Trophoblast cell (in vitro differentiated cells and primary cell): ENCODE measurements at regions not wholly inside any gene's neighbourhood (a gene's known extent, or its start where the extent isn't known, plus 50 kb on each side); places are given as distances from the start of the nearest gene placed in this dataset.

Experiments
- DNase-seq, 2 donors: peaks; one replicate each; pipeline ENCODE4 v3.0.0-alpha.2; 2016
- H2AFZ ChIP-seq: 2 replicates; pipeline ENCODE4 v1.6.1; 2013; ENCODE audit warnings: low read length, moderate library complexity, mild to moderate bottlenecking; ENCODE audit not compliant: insufficient read depth, poor library complexity
- H2AK5ac ChIP-seq: 2 replicates; pipeline ENCODE4 v1.6.1; 2013; ENCODE audit warnings: mild to moderate bottlenecking, low read length
- H2BK120ac ChIP-seq: 2 replicates; pipeline ENCODE4 v1.6.1; 2013; ENCODE audit warnings: low read length, mild to moderate bottlenecking, moderate library complexity; ENCODE audit not compliant: insufficient read depth, poor library complexity
- H2BK12ac ChIP-seq: 2 replicates; pipeline ENCODE4 v1.6.1; 2013; ENCODE audit warnings: mild to moderate bottlenecking, low read length, moderate library complexity
- H2BK5ac ChIP-seq: 2 replicates; pipeline ENCODE4 v1.6.1; 2013; ENCODE audit warnings: low read length, low read depth, moderate library complexity, mild to moderate bottlenecking; ENCODE audit not compliant: poor library complexity
- H3K14ac ChIP-seq: 2 replicates; pipeline ENCODE4 v1.6.1; 2013; ENCODE audit warnings: mild to moderate bottlenecking, low read length
- H3K18ac ChIP-seq: 2 replicates; pipeline ENCODE4 v1.6.1; 2013; ENCODE audit warnings: mild to moderate bottlenecking, low read length
- H3K23ac ChIP-seq: 2 replicates; pipeline ENCODE4 v1.6.1; 2013; ENCODE audit warnings: low read length
- H3K27ac ChIP-seq: 2 replicates; pipeline ENCODE4 v1.5.1; 2013; ENCODE audit warnings: low read depth, mild to moderate bottlenecking, inconsistent platforms, low read length, moderate library complexity
- H3K27me3 ChIP-seq: 2 replicates; pipeline ENCODE4 v1.6.1; 2013; ENCODE audit warnings: inconsistent platforms, mild to moderate bottlenecking, low read length, moderate library complexity; ENCODE audit not compliant: insufficient read depth
- H3K36me3 ChIP-seq, 2 experiments: 1 replicate in 1 of 2; 2 replicates in 1 of 2; pipeline ENCODE4 v1.6.1; 2013; ENCODE audit warnings: low read length in 2 of 2, mild to moderate bottlenecking in 2 of 2, moderate library complexity in 1 of 2; ENCODE audit not compliant: insufficient read depth in 2 of 2, control insufficient read depth in 1 of 2
- H3K4ac ChIP-seq: 2 replicates; pipeline ENCODE4 v1.6.1; 2013; ENCODE audit warnings: low read depth, mild to moderate bottlenecking, low read length, moderate library complexity
- H3K4me1 ChIP-seq, 2 experiments: 1 replicate in 1 of 2; 2 replicates in 1 of 2; pipeline ENCODE4 v1.6.1; 2013; ENCODE audit warnings: low read length in 2 of 2, mild to moderate bottlenecking in 2 of 2, moderate library complexity in 1 of 2; ENCODE audit not compliant: insufficient read depth in 2 of 2, control insufficient read depth in 1 of 2
- H3K4me2 ChIP-seq: 2 replicates; pipeline ENCODE4 v1.6.1; 2013; ENCODE audit warnings: inconsistent platforms, mild to moderate bottlenecking, low read length, moderate library complexity
- H3K4me3 ChIP-seq: 2 replicates; pipeline ENCODE4 v1.5.1; 2013; ENCODE audit warnings: mild to moderate bottlenecking, low read depth, low read length, inconsistent platforms
- H3K79me1 ChIP-seq: one replicate; pipeline ENCODE4 v1.6.1; 2013; ENCODE audit warnings: low read length
- H3K79me2 ChIP-seq: 2 replicates; pipeline ENCODE4 v1.6.1; 2013; ENCODE audit warnings: low read length, mild to moderate bottlenecking; ENCODE audit not compliant: control insufficient read depth, insufficient read depth, poor library complexity
- H3K9ac ChIP-seq: 2 replicates; pipeline ENCODE4 v1.6.1; 2013; ENCODE audit warnings: mild to moderate bottlenecking, low read length
- H3K9me3 ChIP-seq: 2 replicates; pipeline ENCODE4 v1.6.1; 2013; ENCODE audit warnings: low read depth, mild to moderate bottlenecking, control low read depth, inconsistent platforms, low read length; ENCODE audit not compliant: insufficient read depth
- H4K12ac ChIP-seq: 2 replicates; pipeline ENCODE4 v1.6.1; 2013; ENCODE audit warnings: low read depth, mild to moderate bottlenecking, low read length, moderate library complexity
- H4K8ac ChIP-seq: 2 replicates; pipeline ENCODE4 v1.6.1; 2013; ENCODE audit warnings: low read depth, mild to moderate bottlenecking, low read length, moderate library complexity
- H4K91ac ChIP-seq: one replicate; pipeline ENCODE4 v1.6.1; 2013; ENCODE audit warnings: low read depth, mild to moderate bottlenecking, low read length, moderate library complexity
- WGBS: extraction: QIAGEN DNeasy Blood & Tissue Kit; methylation state at CpG from one replicate; pipeline ENCODE4 v1.1.7; 2013; ENCODE audit warnings: missing lambda C conversion rate; ENCODE audit not compliant: insufficient read length, insufficient coverage; ENCODE audit errors: extremely low coverage; 5-methylcytosine and 5-hydroxymethylcytosine counted together

- Histone ChIP-seq H2BK120ac (peak overlapping the region; percentile 51), H3K27ac (peak overlapping the region; percentile 94), H3K79me1 (peaks cover 13% of the 10 kb centered on the region), H2AK5ac (no peak overlapping the region), H2AFZ (no peak overlapping the region), H3K14ac (no peak overlapping the region), H3K4ac (no peak overlapping the region), H4K12ac (no peak overlapping the region), H3K9ac (no peak overlapping the region), H3K9me3 (no peaks in the 10 kb centered on the region), H3K23ac (no peak overlapping the region), H3K4me1 (peaks cover 0 to 3% of the 10 kb centered on the region in 2 experiments), H3K36me3 (no peaks in the 10 kb centered on the region), H3K4me2 (no peak overlapping the region), H3K18ac (no peak overlapping the region), H3K4me3 (no peak overlapping the region), H3K27me3 (no peaks in the 10 kb centered on the region), H2BK12ac (peak overlapping the region; percentile 71), H3K79me2 (no peaks in the 10 kb centered on the region), H4K91ac (no peak overlapping the region), H4K8ac (no peak overlapping the region), H2BK5ac (peak overlapping the region; percentile 73)
- WGBS: no CpG with 5 or more reads among the region's 1 CpG
- peak in 1 of 2 donors; percentile 16 for DNase-seq
These were observed 258.4 kb downstream of the HDGFL1 start for GRCh38 chr6:22827760-22828159.

- Histone ChIP-seq H3K4me2 (peak overlapping the region; percentile 68), H2AK5ac (no peak overlapping the region), H3K18ac (peak overlapping the region; percentile 80), H2AFZ (peak overlapping the region; percentile 93), H3K9me3 (no peaks in the 10 kb centered on the region), H2BK120ac (peak overlapping the region; percentile 98), H3K27me3 (no peaks in the 10 kb centered on the region), H3K27ac (peak overlapping the region; percentile 98), H3K9ac (peak overlapping the region; percentile 66), H3K79me2 (no peaks in the 10 kb centered on the region), H3K14ac (peak overlapping the region; percentile 68), H2BK5ac (peak overlapping the region; percentile 97), H3K23ac (no peak overlapping the region), H3K4ac (peak overlapping the region; percentile 67), H4K8ac (peak overlapping the region; percentile 61), H2BK12ac (peak overlapping the region; percentile 59), H4K12ac (no peak overlapping the region), H4K91ac (peak overlapping the region; percentile 98), H3K79me1 (peaks cover 13% of the 10 kb centered on the region), H3K36me3 (no peaks in the 10 kb centered on the region), H3K4me3 (no peak overlapping the region), H3K4me1 (peaks cover 0 to 3% of the 10 kb centered on the region in 2 experiments)
- DNase-seq: peak; percentile 80 to 96
- WGBS: 100% methylated on average over 2 of the region's 13 CpGs
These were observed 259.1 kb downstream of the HDGFL1 start for GRCh38 chr6:22828179-22829062.

GRCh38 chr6:22829070-22829469 lies 259.7 kb downstream of the HDGFL1 start:
- Histone ChIP-seq H2AK5ac (no peak overlapping the region), H3K4me1 (peaks cover 0 to 3% of the 10 kb centered on the region in 2 experiments), H3K79me2 (no peaks in the 10 kb centered on the region), H3K9me3 (no peaks in the 10 kb centered on the region), H3K9ac (no peak overlapping the region), H3K27me3 (no peaks in the 10 kb centered on the region), H3K4me3 (no peak overlapping the region), H3K14ac (no peak overlapping the region), H3K4me2 (no peak overlapping the region), H2BK120ac (no peak overlapping the region), H3K18ac (no peak overlapping the region), H3K79me1 (peaks cover 13% of the 10 kb centered on the region), H3K27ac (no peak overlapping the region), H2BK5ac (no peak overlapping the region), H2BK12ac (no peak overlapping the region), H3K36me3 (no peaks in the 10 kb centered on the region), H3K4ac (no peak overlapping the region), H3K23ac (no peak overlapping the region), H4K91ac (no peak overlapping the region), H4K8ac (no peak overlapping the region), H4K12ac (no peak overlapping the region), H2AFZ (no peak overlapping the region)
- DNase-seq: no peak

GRCh38 chr6:22830463-22830862 lies 261.1 kb downstream of the HDGFL1 start:
- Histone ChIP-seq H3K79me1 (peaks cover 13% of the 10 kb centered on the region), H4K91ac (no peak overlapping the region), H3K79me2 (no peaks in the 10 kb centered on the region)

More at GRCh38 chr6:22830463-22830862, 261.1 kb downstream of the HDGFL1 start:
- Histone ChIP-seq H3K14ac (no peak overlapping the region), H2AFZ (no peak overlapping the region), H3K18ac (no peak overlapping the region), H3K9ac (no peak overlapping the region), H3K4me2 (no peak overlapping the region), H2BK120ac (no peak overlapping the region), H2BK12ac (peak overlapping the region; percentile 27), H2BK5ac (peak overlapping the region; percentile 21), H4K8ac (no peak overlapping the region), H3K27me3 (no peaks in the 10 kb centered on the region), H3K23ac (no peak overlapping the region), H4K12ac (no peak overlapping the region), H3K36me3 (no peaks in the 10 kb centered on the region), H3K4ac (no peak overlapping the region), H3K9me3 (no peaks in the 10 kb centered on the region), H2AK5ac (no peak overlapping the region), H3K4me3 (no peak overlapping the region), H3K4me1 (peaks cover 0 to 3% of the 10 kb centered on the region in 2 experiments), H3K27ac (no peak overlapping the region)
- no peak for DNase-seq
- no CpG with 5 or more reads among the region's 3 CpGs for WGBS
